ENCODE measurements at regions not wholly inside any gene's neighbourhood (a gene's known extent, or its start where the extent isn't known, plus 50 kb on each side); places are given as distances from the start of the nearest gene placed in this dataset.

GRCh38 chr2:106041150-106041549 lies 153.0 kb downstream of the UXS1 start:
- no peak for DNase-seq (ENCODE audit: low spot score)

DNA sequence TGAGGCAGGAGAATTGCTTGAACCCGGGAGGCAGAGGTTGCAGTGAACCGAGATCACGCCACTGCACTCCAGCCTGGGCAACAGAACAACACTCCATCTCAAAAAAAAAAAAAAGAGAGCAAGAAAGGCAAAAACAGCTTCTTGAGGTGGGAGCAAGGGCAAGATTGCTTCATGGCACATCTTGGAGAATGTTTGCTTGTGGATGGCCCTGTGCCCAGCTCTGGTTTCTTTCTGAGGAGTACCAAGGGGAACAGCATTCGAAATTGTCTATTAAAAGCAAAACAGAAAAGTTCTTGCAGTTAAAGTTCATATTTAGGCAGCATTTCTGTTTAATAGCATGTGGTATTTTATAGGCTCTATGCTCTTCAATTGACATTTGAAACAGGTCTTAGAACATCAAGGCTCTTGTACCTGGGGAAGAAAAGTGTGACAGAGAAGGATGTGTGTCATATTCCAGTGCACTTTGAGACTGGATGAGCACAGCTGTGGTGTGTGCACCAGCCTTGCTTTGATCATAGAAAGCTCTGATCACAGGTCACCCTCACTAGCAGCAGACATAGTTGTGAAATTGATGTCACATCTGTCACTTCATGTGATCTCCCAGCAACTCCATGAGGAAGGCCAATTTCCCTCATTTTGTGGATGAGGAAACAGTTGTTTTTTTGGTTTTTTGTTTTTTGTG lies 154.3 kb downstream of the UXS1 start:
- DNase-seq (ENCODE audit: low spot score), result no peak

DNA sequence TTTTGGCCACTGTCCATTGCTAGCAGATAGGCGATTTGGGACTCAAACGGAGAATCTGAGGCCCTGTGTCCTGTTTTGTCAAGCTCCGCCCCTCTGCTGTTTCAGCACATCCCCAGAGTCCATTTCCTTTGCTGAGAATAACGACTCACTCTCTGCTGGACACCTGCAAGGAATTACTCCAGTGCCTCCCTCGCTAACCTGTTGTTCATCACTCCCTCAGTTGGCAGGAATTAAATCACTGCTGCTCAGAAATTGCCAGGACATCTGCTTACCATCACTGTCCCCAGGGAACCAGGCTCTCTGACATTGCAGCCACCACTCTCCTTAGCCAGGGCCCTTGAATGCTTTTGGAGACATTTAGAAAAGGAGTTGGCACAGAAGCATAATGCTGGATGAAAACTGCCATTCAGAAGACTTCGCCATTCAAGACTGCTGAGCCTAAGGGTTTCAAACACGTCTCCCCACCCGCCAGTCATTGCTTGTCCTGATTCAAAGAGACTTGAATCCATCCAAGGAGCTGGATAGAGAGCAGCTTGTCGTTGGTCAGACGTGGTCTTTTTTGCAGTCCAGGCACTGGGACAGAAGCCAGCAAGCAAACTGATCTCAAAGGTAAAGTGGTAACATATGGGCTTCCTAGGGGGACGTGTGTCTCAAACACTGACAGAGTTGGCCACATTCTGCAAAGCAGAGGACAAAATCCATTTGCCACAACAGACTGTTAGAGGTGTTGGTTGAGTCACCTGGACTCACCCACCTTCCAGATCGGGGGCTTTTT lies 155.3 kb downstream of the UXS1 start:
- DNase-seq (ENCODE audit: low spot score), result no peak

DNA sequence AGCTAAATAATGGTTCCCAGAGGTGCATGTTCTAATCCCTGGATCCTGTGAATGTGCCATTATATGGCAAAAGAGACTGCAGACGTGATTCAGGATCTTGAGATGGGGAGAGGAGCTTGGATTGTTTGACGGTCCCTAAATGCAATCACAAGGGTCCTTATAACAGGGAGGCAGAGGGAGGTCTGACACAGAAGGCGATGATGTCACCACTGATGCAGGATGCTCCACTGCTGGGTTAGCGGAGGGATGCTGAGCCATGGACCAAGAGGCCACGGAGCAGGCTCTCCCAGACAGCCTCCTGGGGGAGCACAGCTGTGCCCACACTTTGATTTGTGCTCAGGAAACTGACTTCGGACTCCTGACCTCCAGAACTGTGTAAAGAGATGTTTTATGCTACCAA lies 156.2 kb downstream of the UXS1 start:
- no peak for DNase-seq (ENCODE audit: low spot score)

DNA sequence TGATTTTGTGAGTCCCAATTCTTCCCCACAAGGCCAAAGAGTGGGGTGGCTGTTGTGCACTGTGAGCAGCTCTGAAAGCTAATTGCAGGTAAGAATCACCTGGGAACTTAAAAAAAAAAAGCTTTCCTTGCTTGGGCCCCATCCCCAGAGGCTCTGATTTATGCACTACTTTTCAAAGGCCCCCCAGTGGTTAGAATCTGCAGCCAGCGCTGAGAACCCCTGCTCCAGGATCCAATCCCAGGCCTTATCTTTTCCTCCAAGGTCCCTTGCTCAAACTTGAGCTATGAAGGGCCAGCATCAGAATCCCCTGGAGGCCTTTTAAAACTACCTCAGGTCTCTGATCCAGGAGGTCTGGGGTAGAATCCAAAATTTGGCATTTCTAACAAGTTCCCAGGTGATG lies 156.8 kb downstream of the UXS1 start:
- DNase-seq (ENCODE audit: low spot score), result no peak

GRCh38 chr2:106034325-106034724 lies 159.8 kb downstream of the UXS1 start:
- DNase-seq (ENCODE audit: low spot score), result no peak

DNA sequence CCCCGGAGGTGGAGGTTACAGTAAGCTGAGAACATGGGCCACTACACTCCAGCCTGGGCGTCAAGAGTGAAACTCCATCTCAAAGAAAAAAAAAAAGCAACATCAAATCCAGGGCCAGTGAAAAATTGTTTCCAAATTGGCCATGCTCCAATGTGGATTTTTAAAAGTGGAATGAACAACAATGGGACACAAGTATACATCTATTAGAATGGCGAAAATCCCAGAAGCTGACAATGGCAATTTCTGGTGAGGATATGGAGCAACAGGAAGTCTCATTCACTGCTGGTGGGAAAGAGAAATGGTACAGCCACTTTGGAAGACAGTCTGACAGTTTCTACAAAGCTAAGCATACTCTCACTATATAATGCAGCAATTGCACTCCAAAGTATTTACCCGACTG lies 161.4 kb downstream of the UXS1 start:
- DNase-seq (ENCODE audit: low spot score), result no peak

DNA sequence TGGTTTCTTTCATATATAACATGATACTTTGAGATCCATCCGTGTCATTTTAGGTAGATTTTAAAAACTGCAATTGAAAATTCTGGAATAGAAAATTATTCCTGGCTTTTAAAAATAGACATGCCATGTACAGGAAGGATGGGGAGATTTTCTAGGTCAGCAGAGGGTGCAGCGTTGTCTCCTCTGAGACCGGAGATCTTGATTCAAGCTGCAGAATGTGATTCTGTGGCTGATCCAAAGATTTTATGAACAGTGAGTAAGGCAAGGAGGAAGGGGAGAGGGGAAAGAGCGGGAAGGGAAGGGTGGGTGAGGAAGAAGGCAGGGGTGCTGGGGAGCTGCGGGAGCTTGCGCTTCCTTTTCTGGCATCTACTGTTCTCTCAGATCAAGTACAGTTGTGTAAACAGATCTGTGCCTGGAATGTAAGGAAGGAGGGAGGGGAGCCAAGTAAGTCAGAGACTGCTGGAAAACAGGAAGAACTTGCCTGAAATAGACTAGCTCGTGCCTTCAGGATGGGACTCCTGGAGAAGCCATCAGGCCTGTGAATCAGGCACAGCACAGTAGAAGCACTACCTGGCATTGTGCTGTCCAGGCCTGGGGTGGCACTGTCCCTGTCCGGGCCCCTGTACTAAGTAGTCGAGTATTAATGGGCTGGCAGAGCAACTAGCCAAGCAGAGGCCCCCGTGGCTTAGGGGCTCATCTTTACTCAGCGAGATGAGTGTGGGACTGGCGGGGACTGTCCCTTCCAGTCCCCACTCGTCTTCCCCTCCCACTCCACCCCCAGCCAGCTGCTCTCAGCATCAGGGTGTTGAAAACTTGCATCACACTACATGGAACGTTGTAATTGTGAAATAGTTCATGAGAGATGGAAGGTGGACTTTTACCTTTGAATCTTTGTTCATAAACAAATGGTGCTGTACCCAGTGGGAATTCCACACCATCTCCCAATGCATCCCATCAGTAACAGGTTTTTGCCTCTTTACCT lies 163.5 kb downstream of the UXS1 start:
- peak; percentile 92 for DNase-seq (ENCODE audit: low spot score)

DNA sequence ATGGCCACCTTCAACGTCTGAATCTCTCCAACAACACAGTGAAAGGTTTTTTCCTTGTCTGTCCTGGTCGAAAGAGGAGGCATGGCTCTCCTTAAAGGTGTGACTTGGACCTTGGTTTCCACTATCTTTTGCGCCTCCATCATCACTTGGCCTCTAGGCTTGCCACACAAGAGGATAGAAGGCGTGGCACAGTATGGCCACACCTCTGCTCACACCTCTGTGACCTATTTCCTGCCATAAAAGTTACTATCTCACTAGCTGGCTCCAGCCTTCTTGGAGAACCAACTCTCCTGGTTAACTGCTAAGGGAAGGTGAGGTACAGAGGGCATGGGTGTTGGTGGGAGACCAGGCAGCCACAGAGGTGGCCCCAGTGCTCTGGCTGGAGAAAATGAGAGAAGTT lies 165.9 kb downstream of the UXS1 start:
- DNase-seq (ENCODE audit: low spot score), result no peak

DNA sequence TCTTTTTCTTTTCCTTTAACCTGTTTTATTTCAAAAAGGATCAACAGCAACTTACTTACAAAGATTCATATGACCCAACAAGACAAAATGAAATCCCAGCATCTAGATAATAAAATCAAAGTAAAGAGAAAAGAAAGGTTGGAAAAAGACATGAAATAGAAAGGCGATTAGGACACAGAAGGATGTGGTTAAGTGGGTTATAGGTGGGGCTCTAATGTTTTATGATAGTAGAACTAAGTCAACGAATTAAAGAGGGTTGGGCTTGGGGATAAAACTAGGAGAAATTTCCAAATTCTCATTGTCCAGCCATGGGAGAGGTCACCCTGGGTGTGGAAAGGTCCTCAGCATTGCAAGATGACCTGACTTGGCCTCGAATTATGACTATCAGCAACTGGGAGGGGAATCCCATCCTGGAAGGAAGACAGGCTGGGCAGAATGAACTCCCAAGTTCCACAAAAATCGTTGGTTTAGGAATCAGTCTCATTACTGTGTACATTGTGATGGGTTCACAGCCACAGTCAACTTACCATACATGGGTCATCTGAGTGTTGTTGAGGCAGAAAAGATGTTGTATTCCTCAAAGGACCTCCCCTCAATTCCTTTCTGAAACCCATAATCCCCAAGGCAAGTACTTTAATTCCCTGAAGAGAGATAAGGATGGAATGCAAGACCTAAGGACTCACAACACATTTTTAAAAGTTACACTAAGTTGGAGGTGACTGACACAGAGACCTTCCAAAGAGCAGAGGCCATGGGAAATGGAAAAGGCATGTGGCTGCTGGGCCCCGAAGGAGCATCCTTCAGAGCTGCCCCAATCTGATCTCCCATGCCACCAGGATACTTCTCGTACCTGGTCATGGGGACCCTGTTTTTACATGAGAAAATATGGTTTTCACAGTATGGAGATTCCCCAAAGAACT lies 167.6 kb downstream of the UXS1 start:
- DNase-seq (ENCODE audit: low spot score), result peak; percentile 25

GRCh38 chr2:106025796-106026195 lies 168.3 kb downstream of the UXS1 start:
- DNase-seq (ENCODE audit: low spot score), result peak; percentile 39

DNA sequence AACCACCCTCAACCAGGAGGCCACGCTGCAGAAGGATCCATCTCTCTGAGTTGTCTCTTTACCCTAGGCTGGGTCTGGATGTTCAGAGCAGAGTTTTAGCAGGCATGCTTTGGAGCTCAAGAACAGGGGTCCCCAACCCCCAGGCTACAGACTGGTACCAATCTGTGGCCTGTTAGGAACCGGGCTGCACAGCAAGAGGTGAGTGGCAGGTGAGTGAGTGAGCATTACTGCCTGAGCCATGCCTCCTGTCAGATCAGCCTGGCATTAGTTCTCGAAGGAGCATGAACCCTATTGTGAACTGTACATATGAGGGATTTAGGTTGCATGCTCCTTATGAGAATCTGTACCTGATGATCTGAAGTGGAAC lies 172.5 kb downstream of the UXS1 start:
- DNase-seq (ENCODE audit: low spot score), result no peak

GRCh38 chr2:106020821-106021661 lies 173.1 kb downstream of the UXS1 start:
- peak; percentile 72 for DNase-seq (ENCODE audit: low spot score)

DNA sequence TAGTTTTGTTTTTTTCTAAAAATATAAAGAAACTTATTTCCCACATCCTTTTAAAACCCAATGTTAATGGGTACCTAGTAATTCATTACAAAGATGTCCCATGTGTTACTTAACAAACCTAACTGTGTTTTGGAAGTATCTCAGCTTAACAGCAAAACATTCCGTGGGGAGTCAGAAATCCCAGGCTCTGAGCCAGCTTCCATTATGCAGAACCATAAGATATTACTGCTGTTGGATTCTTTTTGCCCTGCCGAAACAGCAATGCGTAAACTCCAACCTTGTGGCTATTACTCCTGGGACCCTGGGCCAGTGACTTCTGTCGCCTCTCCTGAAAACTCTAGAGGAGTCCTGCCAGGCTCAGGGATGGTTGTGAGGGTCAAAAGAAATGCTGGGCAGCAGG lies 174.1 kb downstream of the UXS1 start:
- peak; percentile 68 for DNase-seq (ENCODE audit: low spot score)

GRCh38 chr2:106018141-106018540 lies 176.0 kb downstream of the UXS1 start:
- DNase-seq (ENCODE audit: low spot score), result no peak

DNA sequence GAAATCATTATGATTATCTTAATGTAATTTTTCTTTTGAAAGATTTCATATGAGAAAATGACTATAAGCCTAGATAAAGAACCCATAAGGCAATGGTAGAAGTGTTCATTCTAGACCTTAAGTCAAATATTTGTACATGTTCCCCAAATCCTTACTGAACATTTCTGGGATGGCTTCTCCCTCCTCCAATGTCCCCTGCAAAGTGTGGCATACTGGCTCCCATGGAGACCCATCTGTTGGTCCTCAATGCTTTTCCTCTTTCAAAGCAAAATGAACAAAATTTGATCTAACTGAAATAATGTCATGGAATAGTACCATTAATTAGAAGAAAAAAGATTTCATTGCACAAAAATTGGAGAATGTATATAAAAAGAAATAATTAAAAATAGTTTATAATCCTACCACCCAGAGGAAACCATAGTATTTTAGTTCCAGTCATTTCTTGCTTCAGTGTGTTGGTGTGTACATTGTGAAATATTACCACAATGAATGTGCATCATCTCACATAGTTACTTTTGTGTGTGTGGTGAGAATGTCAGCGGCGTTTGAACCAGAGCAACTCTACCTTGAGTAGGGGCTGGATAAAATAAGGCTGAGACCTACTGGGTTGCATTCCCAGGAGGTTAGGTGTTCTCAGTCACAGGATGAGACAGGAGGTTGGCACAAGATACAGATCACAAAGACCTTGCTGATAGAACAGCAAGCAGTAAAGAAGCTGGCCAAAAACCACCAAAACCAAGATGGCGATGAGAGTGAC lies 181.3 kb downstream of the UXS1 start:
- no peak for DNase-seq (ENCODE audit: low spot score)

DNA sequence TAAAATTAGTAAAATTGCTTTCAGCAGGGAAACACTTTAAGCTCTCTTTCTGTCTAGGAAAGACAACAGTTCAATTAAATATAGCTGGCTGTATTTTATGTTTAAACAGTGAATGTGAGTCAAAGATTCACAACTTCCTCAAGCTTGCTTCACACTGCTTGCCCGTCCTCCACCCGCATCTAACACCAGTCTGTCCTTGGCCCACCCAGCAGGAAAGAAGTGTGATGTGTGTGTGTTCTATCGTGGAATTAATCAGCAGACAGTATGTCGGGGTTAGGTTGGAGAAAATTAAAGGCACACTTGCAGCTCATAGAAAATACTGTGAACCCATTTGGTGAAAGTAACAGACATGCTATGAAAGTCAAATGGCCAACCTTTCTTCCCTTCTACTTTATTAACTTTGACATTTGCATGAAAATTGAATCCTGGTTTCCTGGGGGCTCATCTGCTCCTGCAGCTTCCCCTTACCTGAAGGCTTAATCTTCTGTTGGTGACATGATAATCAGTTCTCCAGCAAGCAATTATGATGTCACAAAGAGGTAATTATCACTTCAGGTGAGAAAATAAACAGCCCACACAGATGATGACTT lies 182.0 kb downstream of the UXS1 start:
- no peak for DNase-seq (ENCODE audit: low spot score)

DNA sequence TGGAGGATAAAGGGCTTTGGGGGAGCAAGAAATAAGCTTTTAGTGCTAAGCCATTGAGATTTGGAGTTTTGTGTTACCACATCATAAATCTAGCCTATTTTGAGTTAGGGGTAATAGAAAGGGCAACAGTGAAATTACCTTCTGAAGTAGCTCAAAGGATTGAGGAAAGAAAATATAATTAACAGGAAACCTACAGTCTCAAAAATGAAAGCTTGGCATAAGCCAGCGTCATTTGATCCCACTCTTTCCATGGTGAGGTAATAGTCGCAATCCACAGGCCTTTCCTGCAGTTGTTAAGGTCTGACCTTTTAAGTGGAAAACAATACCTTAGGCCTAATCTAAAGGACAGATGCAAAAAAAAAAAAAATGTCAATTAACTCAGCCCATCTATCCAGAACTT lies 182.7 kb downstream of the UXS1 start:
- no peak for DNase-seq (ENCODE audit: low spot score)

- DNase-seq (ENCODE audit: low spot score), result no peak
These were observed 183.2 kb downstream of the UXS1 start for GRCh38 chr2:106010818-106011355.
